NT2/D1 (cell line): ENCODE measurements at regions not wholly inside any gene's neighbourhood (a gene's known extent, or its start where the extent isn't known, plus 50 kb on each side); places are given as distances from the start of the nearest gene placed in this dataset.

Experiments used
- DNase-seq: peaks from one replicate; pipeline ENCODE4 v3.0.0-alpha.2; 2011; ENCODE audit warnings: low read depth, low spot score
- H3K27me3 ChIP-seq: 2 replicates; pipeline ENCODE4 v1.6.0; 2011; ENCODE audit warnings: mild to moderate bottlenecking; ENCODE audit not compliant: insufficient read length, insufficient read depth
- H3K36me3 ChIP-seq: 2 replicates; pipeline ENCODE4 v1.6.1; 2011; ENCODE audit warnings: mild to moderate bottlenecking, low read length, mixed read lengths; ENCODE audit not compliant: insufficient read depth, insufficient read length
- H3K4me1 ChIP-seq: 2 replicates; pipeline ENCODE4 v1.5.1; 2011; ENCODE audit not compliant: insufficient read depth, insufficient read length
- H3K4me3 ChIP-seq: 2 replicates; pipeline ENCODE4 v1.5.1; 2011; ENCODE audit warnings: low read depth; ENCODE audit not compliant: insufficient read length
- H3K9ac ChIP-seq: 2 replicates; pipeline ENCODE4 v1.6.0; 2011; ENCODE audit warnings: low read depth; ENCODE audit not compliant: insufficient read length
- H3K9me3 ChIP-seq: 2 replicates; pipeline ENCODE4 v1.5.1; 2011; ENCODE audit warnings: mild to moderate bottlenecking, low read length; ENCODE audit not compliant: insufficient read depth
- SUZ12 ChIP-seq: IDR thresholded peaks from 2 replicates; pipeline ENCODE4 v1.6.1; 2011; ENCODE audit not compliant: insufficient read length, insufficient read depth; ENCODE audit errors: extremely low read depth
- YY1 ChIP-seq: IDR thresholded peaks from 2 replicates; pipeline ENCODE4 v1.6.1; 2011; ENCODE audit not compliant: insufficient read length, insufficient read depth
- ZNF274 ChIP-seq: IDR thresholded peaks from 2 replicates; pipeline ENCODE4 v1.6.1; 2011; ENCODE audit warnings: mild to moderate bottlenecking, low read depth, low read length

- DNase-seq, result no peak
- Histone ChIP-seq H3K4me1 (no peaks in the 10 kb centered on the region), H3K27me3 (no peaks in the 10 kb centered on the region), H3K9me3 (no peaks in the 10 kb centered on the region), H3K4me3 (no peak overlapping the region), H3K9ac (no peak overlapping the region), H3K36me3 (no peaks in the 10 kb centered on the region)
- TF ChIP-seq SUZ12, result no peak
- no peak for TF ChIP-seq YY1
- no peak for TF ChIP-seq ZNF274
Observed at GRCh38 chr3:99471353-99472323, 166.8 kb upstream of the COL8A1 start.

- H3K4me1 ChIP-seq, result no peaks in the 10 kb centered on the region
- TF ChIP-seq SUZ12, result no peak
- TF ChIP-seq YY1, result no peak
- TF ChIP-seq ZNF274, result no peak
- H3K27me3 ChIP-seq, result no peaks in the 10 kb centered on the region
- no peaks in the 10 kb centered on the region for H3K36me3 ChIP-seq
- DNase-seq, result no peak
- no peak overlapping the region for H3K9ac ChIP-seq
- H3K4me3 ChIP-seq, result no peak overlapping the region
- H3K9me3 ChIP-seq, result no peaks in the 10 kb centered on the region
Observed at GRCh38 chr3:99470841-99471240, 167.6 kb upstream of the COL8A1 start.

DNA sequence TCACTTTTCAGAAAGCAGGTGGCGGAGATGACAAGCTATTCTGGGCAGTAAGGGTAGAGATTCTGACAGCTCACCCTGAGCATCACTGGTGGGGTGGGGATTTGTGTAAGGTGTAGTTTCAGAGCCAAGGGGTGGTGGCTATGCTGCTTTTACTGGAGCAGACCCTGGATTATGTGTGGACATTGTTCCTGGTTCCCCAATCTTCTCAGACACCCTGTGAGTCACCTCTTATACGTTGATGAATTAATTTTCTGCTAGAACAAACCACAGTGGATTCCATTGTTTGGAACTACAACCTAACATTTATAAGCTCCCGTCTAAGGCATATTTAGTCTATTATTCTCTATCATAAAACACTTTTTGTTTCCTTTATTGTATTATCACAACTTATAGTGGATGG is 169.5 kb upstream of the COL8A1 start:
- Histone ChIP-seq H3K4me1 (no peaks in the 10 kb centered on the region), H3K9ac (no peak overlapping the region), H3K36me3 (no peaks in the 10 kb centered on the region), H3K4me3 (no peak overlapping the region), H3K9me3 (no peaks in the 10 kb centered on the region), H3K27me3 (no peaks in the 10 kb centered on the region)
- DNase-seq, result no peak
- TF ChIP-seq YY1, result no peak
- no peak for TF ChIP-seq ZNF274
- TF ChIP-seq SUZ12, result no peak

DNA sequence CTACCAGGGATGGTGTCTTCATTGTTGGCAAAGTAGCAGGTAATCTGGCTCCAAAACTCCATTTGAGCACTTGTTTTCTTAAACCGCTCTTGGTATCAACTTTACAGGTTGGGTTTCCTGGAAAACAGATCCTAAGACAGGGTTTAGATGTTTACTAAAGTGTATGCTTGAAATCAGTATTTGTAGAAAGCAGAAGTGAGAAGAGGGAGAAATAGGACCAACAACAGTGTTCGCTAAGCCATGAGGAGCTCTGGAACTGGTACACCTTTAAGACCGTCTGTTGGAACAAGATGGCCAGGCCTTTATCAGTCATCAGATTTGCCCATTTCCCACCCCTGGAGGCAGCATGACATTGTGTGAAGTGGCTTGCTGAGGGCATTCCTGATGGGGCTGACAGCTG is 171.0 kb upstream of the COL8A1 start:
- DNase-seq, result no peak
- Histone ChIP-seq H3K36me3 (no peaks in the 10 kb centered on the region), H3K4me3 (no peak overlapping the region), H3K27me3 (no peaks in the 10 kb centered on the region), H3K9ac (no peak overlapping the region), H3K9me3 (no peaks in the 10 kb centered on the region), H3K4me1 (no peaks in the 10 kb centered on the region)
- TF ChIP-seq ZNF274, result no peak
- no peak for TF ChIP-seq SUZ12
- no peak for TF ChIP-seq YY1

- TF ChIP-seq SUZ12 (no peak), ZNF274 (no peak), YY1 (no peak)
- Histone ChIP-seq H3K4me1 (no peaks in the 10 kb centered on the region), H3K27me3 (no peaks in the 10 kb centered on the region), H3K9me3 (no peaks in the 10 kb centered on the region), H3K36me3 (no peaks in the 10 kb centered on the region), H3K9ac (no peak overlapping the region), H3K4me3 (no peak overlapping the region)
- no peak for DNase-seq
Observed at GRCh38 chr3:99466331-99466730, 172.1 kb upstream of the COL8A1 start.

GRCh38 chr3:99458013-99458412 is 180.4 kb upstream of the COL8A1 start:
- no peak for DNase-seq
- Histone ChIP-seq H3K4me3 (no peak overlapping the region), H3K9me3 (no peaks in the 10 kb centered on the region), H3K36me3 (no peaks in the 10 kb centered on the region), H3K4me1 (no peaks in the 10 kb centered on the region), H3K9ac (no peak overlapping the region), H3K27me3 (no peaks in the 10 kb centered on the region)
- TF ChIP-seq ZNF274, result no peak

DNA sequence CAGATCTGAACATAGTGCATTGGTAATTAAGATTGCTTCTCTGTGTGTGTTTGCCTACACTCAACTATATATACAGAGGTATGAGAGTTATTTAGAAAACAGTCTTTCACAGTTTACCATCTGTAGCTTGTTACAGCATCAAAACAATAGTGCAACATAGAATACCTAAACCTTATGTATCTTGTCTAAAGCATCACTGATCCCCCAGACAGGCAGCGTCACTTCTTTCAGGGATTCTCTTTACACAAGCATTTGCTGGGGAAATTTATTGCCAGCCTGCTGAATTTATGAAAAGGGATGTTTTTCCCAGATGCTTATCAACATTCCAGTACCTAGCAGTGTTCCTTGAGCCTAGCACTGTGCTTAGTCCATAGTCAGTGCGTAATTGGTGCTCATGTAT is 195.8 kb upstream of the COL8A1 start:
- no peaks in the 10 kb centered on the region for H3K36me3 ChIP-seq
- no peak overlapping the region for H3K4me3 ChIP-seq
- no peak overlapping the region for H3K9ac ChIP-seq
- no peaks in the 10 kb centered on the region for H3K27me3 ChIP-seq
- DNase-seq, result no peak
- TF ChIP-seq YY1 (no peak), ZNF274 (no peak), SUZ12 (no peak)
- peaks cover 10% of the 10 kb centered on the region; the same call in 1 of the 2 replicates for H3K9me3 ChIP-seq
- H3K4me1 ChIP-seq, result no peaks in the 10 kb centered on the region
